CD14-positive monocyte (primary cell): ENCODE measurements at regions not wholly inside any gene's neighbourhood (a gene's known extent, or its start where the extent isn't known, plus 50 kb on each side); places are given as distances from the start of the nearest gene placed in this dataset.

Experiments
- DNase-seq, 3 donors: peaks; one replicate each; pipeline ENCODE4 v3.0.0-alpha.2; 2011 to 2022
- H2AFZ ChIP-seq: 2 replicates; pipeline ENCODE4 v1.6.0; 2012; ENCODE audit warnings: mild to moderate bottlenecking, low read depth, low read length, inconsistent platforms; ENCODE audit not compliant: insufficient read depth, poor library complexity, severe bottlenecking
- H3K27ac ChIP-seq, 2 donors: 1 replicate in 1 of 2; 2 replicates in 1 of 2; pipeline ENCODE4 v1.5.1; 2012 to 2013; ENCODE audit warnings: low read length in 2 of 2, control low read depth in 1 of 2, inconsistent platforms in 1 of 2, low read depth in 1 of 2, mild to moderate bottlenecking in 1 of 2
- H3K27me3 ChIP-seq, 2 donors: one replicate each; pipeline versions ENCODE4 v1.6.0 to v1.6.1; 2011 to 2013; ENCODE audit warnings: low read length in 2 of 2; ENCODE audit not compliant: control insufficient read depth in 2 of 2, insufficient read depth in 2 of 2
- H3K36me3 ChIP-seq, 2 donors: replicated peaks in 1 of 2; 1 replicate in 1 of 2; 2 replicates in 1 of 2; pipeline versions ENCODE4 v1.5.1 to v1.6.1; 2012 to 2013; ENCODE audit warnings: low read length in 2 of 2, control low read depth in 1 of 2, inconsistent platforms in 1 of 2, mild to moderate bottlenecking in 1 of 2; ENCODE audit not compliant: insufficient read depth in 2 of 2, control insufficient read depth in 1 of 2
- H3K4me1 ChIP-seq, 2 donors: 1 replicate in 1 of 2; 2 replicates in 1 of 2; pipeline versions ENCODE4 v1.5.1 to v1.6.1; 2012 to 2013; ENCODE audit warnings: low read length in 2 of 2, control low read depth in 1 of 2, inconsistent platforms in 1 of 2, mild to moderate bottlenecking in 1 of 2, moderate library complexity in 1 of 2; ENCODE audit not compliant: insufficient read depth in 2 of 2, control insufficient read depth in 1 of 2
- H3K4me2 ChIP-seq: replicated peaks from 2 replicates; pipeline ENCODE3; 2012; ENCODE audit warnings: low read length, moderate library complexity, mild to moderate bottlenecking; ENCODE audit not compliant: poor library complexity, severe bottlenecking; ENCODE audit errors: extremely low read depth
- H3K4me3 ChIP-seq, 3 experiments: fragments of 200-600 bp in 1 of 3; sonication (generic) in 1 of 3; replicated peaks in 1 of 3; 1 replicate in 2 of 3; 2 replicates in 1 of 3; pipeline ENCODE4 v1.5.1; 2011 to 2013; ENCODE audit warnings: low read length in 3 of 3, mild to moderate bottlenecking in 3 of 3, control low read depth in 2 of 3, low read depth in 2 of 3, inconsistent platforms in 1 of 3, moderate library complexity in 1 of 3
- H3K79me2 ChIP-seq: 2 replicates; pipeline ENCODE4 v1.6.0; 2012; ENCODE audit warnings: mild to moderate bottlenecking, control low read depth, inconsistent platforms, low read length, moderate library complexity; ENCODE audit not compliant: insufficient read depth
- H3K9ac ChIP-seq: 2 replicates; pipeline ENCODE4 v1.6.0; 2017; ENCODE audit warnings: low read length, mild to moderate bottlenecking; ENCODE audit not compliant: insufficient read depth, poor library complexity, severe bottlenecking
- H3K9me3 ChIP-seq, 2 donors: replicated peaks in 1 of 2; 1 replicate in 1 of 2; 2 replicates in 1 of 2; pipeline versions ENCODE4 v1.5.1 to v1.6.1; 2012 to 2013; ENCODE audit warnings: low read length in 2 of 2, control low read depth in 1 of 2; ENCODE audit not compliant: control insufficient read depth in 1 of 2, insufficient read depth in 1 of 2
- H4K20me1 ChIP-seq: 2 replicates; pipeline ENCODE4 v1.6.0; 2012; ENCODE audit warnings: mild to moderate bottlenecking, low read length, control low read depth, moderate library complexity; ENCODE audit not compliant: insufficient read depth
- H3K27ac Mint-ChIP-seq, 7 donors: one replicate each; pipeline ENCODE4 v1.8.0; 2020; ENCODE audit warnings: mild to moderate bottlenecking in 7 of 7, mixed read lengths in 7 of 7, moderate library complexity in 6 of 7, inconsistent platforms in 2 of 7
- H3K27me3 Mint-ChIP-seq, 3 donors: one replicate each; pipeline ENCODE4 v1.8.0; 2021 to 2022; ENCODE audit warnings: low read depth in 3 of 3, mild to moderate bottlenecking in 3 of 3, mixed read lengths in 3 of 3, moderate library complexity in 3 of 3, inconsistent platforms in 1 of 3
- H3K36me3 Mint-ChIP-seq, 2 donors: one replicate each; pipeline ENCODE4 v1.8.0; 2020; ENCODE audit warnings: mixed read lengths in 2 of 2, inconsistent platforms in 1 of 2, mild to moderate bottlenecking in 1 of 2
- H3K4me1 Mint-ChIP-seq: one replicate; pipeline ENCODE4 v1.8.0; 2020; ENCODE audit warnings: mild to moderate bottlenecking, mixed read lengths
- H3K4me3 Mint-ChIP-seq, 2 donors: one replicate each; pipeline ENCODE4 v1.8.0; 2020; ENCODE audit warnings: mild to moderate bottlenecking in 2 of 2, mixed read lengths in 2 of 2, moderate library complexity in 1 of 2
- H3K9me3 Mint-ChIP-seq, 7 donors: one replicate each; pipeline ENCODE4 v1.8.0; 2020 to 2022; ENCODE audit warnings: mixed read lengths in 7 of 7, mild to moderate bottlenecking in 6 of 7, moderate library complexity in 6 of 7, inconsistent platforms in 2 of 7
- CTCF ChIP-seq: fragments of 200-600 bp; IDR thresholded peaks from one replicate; pipeline ENCODE4 v1.8.0; 2022; ENCODE audit warnings: antibody characterized with exemption, mild to moderate bottlenecking
- WGBS: methylation state at CpG from one replicate; pipeline ENCODE4 v1.1.5; 2013; ENCODE audit warnings: missing lambda C conversion rate; ENCODE audit not compliant: insufficient coverage; 5-methylcytosine and 5-hydroxymethylcytosine counted together
- intact Hi-C, 2 donors: fragments of 100-400 bp; cut with micrococcal nuclease; formaldehyde crosslinking; loops; one replicate each; pipeline versions ENCODE4 v1.15.0 to v1.15.1; 2023

GRCh38 chr3:44125246-44125645 lies 116.4 kb upstream of the TOPAZ1 start:
- no peak overlapping the region for H3K4me3 ChIP-seq
- no peaks in the 10 kb centered on the region for H3K27me3 ChIP-seq
- Mint-ChIP-seq H3K4me3 (no peak overlapping the region), H3K36me3 (no peaks in the 10 kb centered on the region), H3K27me3 (peaks cover 0 to 5% (median 0%) of the 10 kb centered on the region in 3 donors), H3K4me1 (no peaks in the 10 kb centered on the region), H3K9me3 (no peaks in the 10 kb centered on the region), H3K27ac (no peak overlapping the region)
- no peaks in the 10 kb centered on the region for H4K20me1 ChIP-seq
- no peak overlapping the region for H3K4me2 ChIP-seq
- no peak overlapping the region for H3K27ac ChIP-seq
- no peak overlapping the region for H2AFZ ChIP-seq
- WGBS = no CpG with 5 or more reads among the region's 2 CpGs
- no peaks in the 10 kb centered on the region for H3K4me1 ChIP-seq
- H3K79me2 ChIP-seq = no peaks in the 10 kb centered on the region
- intact Hi-C loops = no loop called here
- H3K36me3 ChIP-seq = no peaks in the 10 kb centered on the region
- no peak for TF ChIP-seq CTCF
- DNase-seq = no peak
- H3K9ac ChIP-seq = no peak overlapping the region
- no peaks in the 10 kb centered on the region for H3K9me3 ChIP-seq

- no peak for TF ChIP-seq CTCF
- H3K4me3 ChIP-seq = no peak overlapping the region
- H3K4me2 ChIP-seq = no peak overlapping the region
- DNase-seq = no peak
- Mint-ChIP-seq H3K4me3 (no peak overlapping the region), H3K27me3 (peaks cover 0 to 4% (median 0%) of the 10 kb centered on the region in 3 donors), H3K27ac (no peak overlapping the region), H3K9me3 (no peaks in the 10 kb centered on the region), H3K4me1 (no peaks in the 10 kb centered on the region), H3K36me3 (no peaks in the 10 kb centered on the region)
- no peaks in the 10 kb centered on the region for H3K27me3 ChIP-seq
- no peak overlapping the region for H2AFZ ChIP-seq
- H3K4me1 ChIP-seq = no peaks in the 10 kb centered on the region
- H3K9me3 ChIP-seq = no peaks in the 10 kb centered on the region
- intact Hi-C loops = no loop called here
- no peaks in the 10 kb centered on the region for H4K20me1 ChIP-seq
- no peak overlapping the region for H3K27ac ChIP-seq
- WGBS = 94% methylated on average over 3 of the region's 4 CpGs
- no peaks in the 10 kb centered on the region for H3K36me3 ChIP-seq
- H3K9ac ChIP-seq = no peak overlapping the region
- no peaks in the 10 kb centered on the region for H3K79me2 ChIP-seq
These were observed 115.8 kb upstream of the TOPAZ1 start for GRCh38 chr3:44125882-44126281.
